Sigmoid colon (tissue), 6 donors: ENCODE measurements at regions not wholly inside any gene's neighbourhood (a gene's known extent, or its start where the extent isn't known, plus 50 kb on each side); places are given as distances from the start of the nearest gene placed in this dataset.

Experiments
- DNase-seq: peaks from one replicate; pipeline ENCODE4 v3.0.0-alpha.2; 2019
- H3K27ac ChIP-seq, 4 donors: fragments of 200-600 bp; sonication (generic); one replicate each; pipeline ENCODE4 v1.5.1; 2016 to 2019; ENCODE audit warnings: mild to moderate bottlenecking in 1 of 4
- H3K27me3 ChIP-seq, 3 donors: fragments of 200-600 bp; sonication (generic); one replicate each; pipeline ENCODE4 v1.5.1; 2019; ENCODE audit warnings: mild to moderate bottlenecking in 1 of 3
- H3K36me3 ChIP-seq, 4 donors: fragments of 200-600 bp; sonication (generic); one replicate each; pipeline ENCODE4 v1.5.1; 2016 to 2019
- H3K4me1 ChIP-seq, 4 donors: fragments of 200-600 bp; sonication (generic); one replicate each; pipeline ENCODE4 v1.5.1; 2017 to 2019
- H3K4me3 ChIP-seq, 4 donors: fragments of 200-600 bp; sonication (generic); one replicate each; pipeline ENCODE4 v1.5.1; 2017 to 2019; ENCODE audit warnings: mild to moderate bottlenecking in 2 of 4, moderate library complexity in 1 of 4
- H3K9me3 ChIP-seq, 4 donors: fragments of 200-600 bp in 3 of 4; sonication (generic) in 3 of 4; one replicate each; pipeline versions ENCODE4 v1.5.1 to v1.6.1; 2013 to 2019
- CTCF ChIP-seq, 4 experiments: fragments of 450-650 bp in 3 of 4; fragments of 200-600 bp in 1 of 4; IDR thresholded peaks; one replicate each; pipeline ENCODE4 v1.5.1; 2016 to 2019; ENCODE audit warnings: antibody characterized with exemption in 4 of 4, mild to moderate bottlenecking in 3 of 4, moderate library complexity in 2 of 4
- EP300 ChIP-seq, 4 donors: sonication (generic); formaldehyde crosslinking; IDR thresholded peaks; one replicate each; pipeline ENCODE4 v1.6.1; 2017; ENCODE audit warnings: antibody characterized with exemption in 4 of 4
- POLR2A ChIP-seq, 2 donors: fragments of 450-650 bp; IDR thresholded peaks; one replicate each; pipeline ENCODE4 v1.6.1; 2016; ENCODE audit warnings: antibody characterized with exemption in 2 of 2, mild to moderate bottlenecking in 2 of 2, moderate library complexity in 2 of 2
- POLR2AphosphoS5 ChIP-seq, 4 donors: sonication (generic); formaldehyde crosslinking; IDR thresholded peaks; one replicate each; pipeline ENCODE4 v1.6.1; 2017; ENCODE audit warnings: antibody characterized with exemption in 4 of 4
- WGBS, 2 donors: extraction: QIAGEN DNeasy Blood & Tissue Kit; methylation state at CpG; one replicate each; pipeline ENCODE4 v1.1.7; 2013; 5-methylcytosine and 5-hydroxymethylcytosine counted together
- intact Hi-C: fragments of 100-400 bp; cut with DNase I; formaldehyde crosslinking; loops from one replicate; pipeline ENCODE4 v1.15.1; 2023
- donor health status: healthy with polysubstance abuse.
- donor health status: healthy.

- no peaks in the 10 kb centered on the region for H3K4me1 ChIP-seq
- TF ChIP-seq POLR2A (IDR thresholded peaks at IDR 0.05) (no peak), EP300 (IDR thresholded peaks at IDR 0.05) (no peak), POLR2AphosphoS5 (IDR thresholded peaks at IDR 0.05) (no peak)
- no peaks in the 10 kb centered on the region for H3K36me3 ChIP-seq
- H3K4me3 ChIP-seq: no peak overlapping the region
- no peak overlapping the region for H3K27ac ChIP-seq
- H3K27me3 ChIP-seq: no peaks in the 10 kb centered on the region
- no peak for DNase-seq
- WGBS, 2 donors: 57 to 64% methylated on average over 1 of the region's 1 CpG
- intact Hi-C loops: no loop called here
- no peaks in the 10 kb centered on the region for H3K9me3 ChIP-seq
Observed at GRCh38 chr3:39748002-39748401, 61.4 kb upstream of the MYRIP start.

- Histone ChIP-seq H3K4me1 (no peaks in the 10 kb centered on the region), H3K27ac (no peak overlapping the region), H3K9me3 (no peaks in the 10 kb centered on the region), H3K36me3 (no peaks in the 10 kb centered on the region), H3K4me3 (no peak overlapping the region), H3K27me3 (no peaks in the 10 kb centered on the region)
- TF ChIP-seq POLR2AphosphoS5 (IDR thresholded peaks at IDR 0.05): no peak
- no peak for TF ChIP-seq POLR2A (IDR thresholded peaks at IDR 0.05)
- no peak for TF ChIP-seq CTCF (IDR thresholded peaks at IDR 0.05)
- no peak for TF ChIP-seq EP300 (IDR thresholded peaks at IDR 0.05)
- intact Hi-C loops: no loop called here
- DNase-seq: no peak
- WGBS, 2 donors: 76 to 87% methylated on average over 2 of the region's 2 CpGs
Observed at GRCh38 chr3:39748763-39749162, 60.6 kb upstream of the MYRIP start.

- intact Hi-C loops: no loop called here
- no peaks in the 10 kb centered on the region for H3K9me3 ChIP-seq
- DNase-seq: no peak
- H3K27me3 ChIP-seq: no peaks in the 10 kb centered on the region
- H3K27ac ChIP-seq: no peak overlapping the region
- H3K4me3 ChIP-seq: no peak overlapping the region
- no peaks in the 10 kb centered on the region for H3K36me3 ChIP-seq
- WGBS, 2 donors: 36 to 38% methylated on average over 4 of the region's 4 CpGs
- no peaks in the 10 kb centered on the region for H3K4me1 ChIP-seq
- no peak for TF ChIP-seq EP300 (IDR thresholded peaks at IDR 0.05)
- no peak for TF ChIP-seq POLR2A (IDR thresholded peaks at IDR 0.05)
Observed at GRCh38 chr3:39750712-39751111, 58.7 kb upstream of the MYRIP start.

- Histone ChIP-seq H3K36me3 (no peaks in the 10 kb centered on the region), H3K27ac (no peak overlapping the region), H3K4me1 (no peaks in the 10 kb centered on the region), H3K4me3 (no peak overlapping the region), H3K27me3 (no peaks in the 10 kb centered on the region), H3K9me3 (no peaks in the 10 kb centered on the region)
- TF ChIP-seq POLR2AphosphoS5 (IDR thresholded peaks at IDR 0.05) (no peak), CTCF (IDR thresholded peaks at IDR 0.05) (no peak), EP300 (IDR thresholded peaks at IDR 0.05) (no peak), POLR2A (IDR thresholded peaks at IDR 0.05) (no peak)
- WGBS, 2 donors: 48 to 62% methylated on average over 1 of the region's 1 CpG
- no peak for DNase-seq
- intact Hi-C loops: no loop called here
Observed at GRCh38 chr3:39751286-39751685, 58.1 kb upstream of the MYRIP start.

- TF ChIP-seq CTCF (IDR thresholded peaks at IDR 0.05): no peak
- no peak for TF ChIP-seq POLR2AphosphoS5 (IDR thresholded peaks at IDR 0.05)
- TF ChIP-seq EP300 (IDR thresholded peaks at IDR 0.05): no peak
- no peak for TF ChIP-seq POLR2A (IDR thresholded peaks at IDR 0.05)
- WGBS, 2 donors: 76 to 84% methylated on average over 3 of the region's 3 CpGs
- H3K27ac ChIP-seq: no peak overlapping the region
Observed at GRCh38 chr3:39752019-39752637, 57.3 kb upstream of the MYRIP start.

GRCh38 chr3:39752751-39753150 is 56.7 kb upstream of the MYRIP start:
- H3K36me3 ChIP-seq: no peaks in the 10 kb centered on the region
- no peaks in the 10 kb centered on the region for H3K27me3 ChIP-seq
- H3K9me3 ChIP-seq: no peaks in the 10 kb centered on the region
- 70 to 93% methylated on average over 1 of the region's 1 CpG for WGBS, 2 donors
- no peak overlapping the region for H3K27ac ChIP-seq
- H3K4me3 ChIP-seq: no peak overlapping the region
- TF ChIP-seq POLR2AphosphoS5 (IDR thresholded peaks at IDR 0.05): no peak
- TF ChIP-seq EP300 (IDR thresholded peaks at IDR 0.05): no peak
- TF ChIP-seq POLR2A (IDR thresholded peaks at IDR 0.05): no peak
- no peak for TF ChIP-seq CTCF (IDR thresholded peaks at IDR 0.05)
- intact Hi-C loops: no loop called here
- DNase-seq: no peak
- no peaks in the 10 kb centered on the region for H3K4me1 ChIP-seq

More at GRCh38 chr3:39752019-39752637, 57.3 kb upstream of the MYRIP start:
- H3K36me3 ChIP-seq: no peaks in the 10 kb centered on the region
- H3K4me3 ChIP-seq: no peak overlapping the region
- no peaks in the 10 kb centered on the region for H3K27me3 ChIP-seq
- no peaks in the 10 kb centered on the region for H3K9me3 ChIP-seq
- no peaks in the 10 kb centered on the region for H3K4me1 ChIP-seq
- intact Hi-C loops: no loop called here
- no peak for DNase-seq
